K562 (cell line): ENCODE measurements at regions not wholly inside any gene's neighbourhood (a gene's known extent, or its start where the extent isn't known, plus 50 kb on each side); places are given as distances from the start of the nearest gene placed in this dataset.
A peak's percentile ranks its signal among the peaks of the same experiment; 100 is the strongest.

ENCODE experiments used
- ATAC-seq: fragments of 200-7000 bp; cut with Tn5 transposase; 3 replicates; pipeline ENCODE4 v1.9.1; 2020; ENCODE audit warnings: moderate library complexity
- BruUV-seq: library from RNA; stranded (reverse); fragments of 400-500 nt; replicated peaks from 2 replicates; lab custom pipeline; 2021; lab: Mats Ljungman, UMichigan
- CTCF ChIA-PET: fragments of 300-600 bp; formaldehyde crosslinking; extraction: SDS; loops from one replicate; lab custom pipeline; 2021; ENCODE audit warnings: low intra/inter-chr PET ratio; lab: Yijun Ruan, JAX
- POLR2A ChIA-PET: fragments of 300-600, 350-650 bp; sonication (Branson Sonifier 250); formaldehyde crosslinking; extraction: SDS; loops from one replicate; lab custom pipeline; 2021; ENCODE audit warnings: antibody characterized with exemption, inconsistent platforms; lab: Yijun Ruan, JAX
- DNase-seq, 4 experiments: peaks; one replicate each; pipeline versions ENCODE4 v3.0.0 to v3.0.0-alpha.2; 2011 to 2018; ENCODE audit warnings: low spot score in 3 of 4, mixed read lengths in 3 of 4; ENCODE audit errors: extremely low read depth in 1 of 4
- FAIRE-seq: peaks from 2 replicates; lab custom pipeline; 2011; peaks lifted over from hg19 to GRCh38; lab: Jason Lieb, UNC
- H2AFZ ChIP-seq: 2 replicates; pipeline ENCODE4 v1.6.0; 2011; ENCODE audit warnings: low read depth, low read length, control low read depth, inconsistent platforms
- H3K27ac ChIP-seq: fragments of 200-600 bp; 3 replicates; pipeline ENCODE4 v1.8.0; 2011; ENCODE audit warnings: low read depth, mild to moderate bottlenecking, control low read depth, inconsistent platforms, low read length, moderate library complexity, mixed read lengths; ENCODE audit errors: extremely low read depth
- H3K27me3 ChIP-seq, 2 experiments: fragments of 300-600 bp in 1 of 2; 2 replicates in 1 of 2; 3 replicates in 1 of 2; pipeline versions ENCODE4 v1.6.0 to v1.8.0; 2011; ENCODE audit warnings: inconsistent platforms in 2 of 2, low read length in 2 of 2, mild to moderate bottlenecking in 1 of 2, mixed read lengths in 1 of 2, moderate library complexity in 1 of 2; ENCODE audit not compliant: control insufficient read depth in 2 of 2, insufficient read depth in 2 of 2
- H3K36me3 ChIP-seq: fragments of 300-600 bp; 3 replicates; pipeline ENCODE4 v1.8.0; 2011; ENCODE audit warnings: mild to moderate bottlenecking, low read length, inconsistent platforms; ENCODE audit not compliant: control insufficient read depth, insufficient read depth
- H3K4me1 ChIP-seq, 2 experiments: fragments of 200-600 bp in 1 of 2; replicated peaks in 1 of 2; 2 replicates in 1 of 2; 3 replicates in 1 of 2; pipeline versions ENCODE4 v1.5.1 to v1.8.0; 2011; ENCODE audit warnings: inconsistent platforms in 2 of 2, low read length in 2 of 2, mild to moderate bottlenecking in 1 of 2, mixed read lengths in 1 of 2, moderate library complexity in 1 of 2; ENCODE audit not compliant: control insufficient read depth in 2 of 2, insufficient read depth in 2 of 2
- H3K4me2 ChIP-seq: 2 replicates; pipeline ENCODE4 v1.6.1; 2011; ENCODE audit warnings: low read length, control low read depth, inconsistent platforms, mixed read lengths; ENCODE audit not compliant: insufficient read depth
- H3K4me3 ChIP-seq: fragments of 200-600 bp; sonication (generic), shearing (Covaris generic); 2 replicates; pipeline ENCODE4 v1.5.1; 2016; ENCODE audit warnings: control low read depth, inconsistent platforms
- H3K79me2 ChIP-seq: fragments of 200-600 bp; 3 replicates; pipeline ENCODE4 v1.8.0; 2011; ENCODE audit warnings: low read length, inconsistent platforms; ENCODE audit not compliant: control insufficient read depth, insufficient read depth
- H3K9ac ChIP-seq, 2 experiments: 2 replicates each; pipeline versions ENCODE4 v1.6.0 to v1.6.1; 2011; ENCODE audit warnings: low read depth in 2 of 2, low read length in 2 of 2, control low read depth in 1 of 2, inconsistent platforms in 1 of 2, mild to moderate bottlenecking in 1 of 2, mixed read lengths in 1 of 2; ENCODE audit not compliant: insufficient read depth in 1 of 2
- H3K9me1 ChIP-seq: one replicate; pipeline ENCODE4 v1.6.0; 2011; ENCODE audit warnings: inconsistent platforms, mild to moderate bottlenecking, low read length, moderate library complexity; ENCODE audit not compliant: control insufficient read depth, insufficient read depth
- H3K9me3 ChIP-seq: replicated peaks from 2 replicates; pipeline ENCODE4 v1.5.1; 2011; ENCODE audit warnings: low read depth, low read length, inconsistent platforms; ENCODE audit not compliant: control insufficient read depth, insufficient read depth
- H4K20me1 ChIP-seq: replicated peaks from 2 replicates; pipeline ENCODE4 v1.6.1; 2011; ENCODE audit warnings: low read length, inconsistent platforms, mixed read lengths; ENCODE audit not compliant: control insufficient read depth, insufficient read depth
- ARHGAP35 ChIP-seq: fragments of 450-650 bp; IDR thresholded peaks from 2 replicates; pipeline ENCODE4 v1.6.1; 2018; ENCODE audit not compliant: partially characterized antibody
- CXXC5 ChIP-seq: fragments of 250-450 bp; sonication (Bioruptor Pico); IDR thresholded peaks from 2 replicates; pipeline ENCODE4 v1.8.0; 2022; ENCODE audit warnings: inconsistent platforms, mild to moderate bottlenecking, moderate library complexity
- DMBX1 ChIP-seq: fragments of 250-450 bp; sonication (Bioruptor Pico); IDR thresholded peaks from 2 replicates; pipeline ENCODE4 v1.8.0; 2022; ENCODE audit warnings: inconsistent platforms, mild to moderate bottlenecking, moderate library complexity, borderline replicate concordance
- FOXJ2 ChIP-seq: fragments of 200-800 bp; sonication (Bioruptor generic); IDR thresholded peaks from 2 replicates; pipeline ENCODE4 v1.6.1; 2016; ENCODE audit warnings: missing genetic modification characterization, missing compliant biosample characterization
- LARP7 ChIP-seq: fragments of 450-650 bp; IDR thresholded peaks from 2 replicates; pipeline ENCODE4 v1.6.1; 2016
- MBD1 ChIP-seq: fragments of 250-450 bp; sonication (Bioruptor Pico); IDR thresholded peaks from 2 replicates; pipeline ENCODE4 v1.8.0; 2022; ENCODE audit warnings: inconsistent platforms
- OTX1 ChIP-seq: fragments of 450-650 bp; formaldehyde crosslinking; IDR thresholded peaks from 2 replicates; pipeline ENCODE4 v1.4.0; 2022; ENCODE audit warnings: mild to moderate bottlenecking
- VEZF1 ChIP-seq: fragments of 200-800 bp; sonication (Bioruptor generic); IDR thresholded peaks from 2 replicates; pipeline ENCODE4 v1.6.1; 2017; ENCODE audit warnings: missing genetic modification characterization, missing compliant biosample characterization
- ZFP36 ChIP-seq: fragments of 150-350 bp; IDR thresholded peaks from 2 replicates; pipeline ENCODE4 v1.6.1; 2018; ENCODE audit warnings: low read length, low read depth; ENCODE audit not compliant: partially characterized antibody
- ZNF41 ChIP-seq: fragments of 250-450 bp; sonication (Bioruptor Pico); conservative IDR thresholded peaks from 2 replicates; pipeline ENCODE4 v1.4.0; 2020; ENCODE audit warnings: mild to moderate bottlenecking
- ZNF512 ChIP-seq: IDR thresholded peaks from 2 replicates; pipeline ENCODE4 v1.6.1; 2016; ENCODE audit warnings: missing genetic modification characterization, missing compliant biosample characterization
- ZNF592 ChIP-seq: fragments of 450-650 bp; IDR thresholded peaks from 2 replicates; pipeline ENCODE4 v1.6.1; 2017; ENCODE audit warnings: antibody characterized with exemption, mild to moderate bottlenecking
- WGBS: fragments of 100-300 bp; shearing (Covaris generic); methylation state at CpG from one replicate; pipeline ENCODE4 v1.1.6; 2016; ENCODE audit warnings: low coverage, mixed read lengths; ENCODE audit not compliant: insufficient coverage; ENCODE audit errors: missing lambda C conversion rate; 5-methylcytosine and 5-hydroxymethylcytosine counted together
- in situ Hi-C: fragments of 300-500 bp; cut with MboI; formaldehyde crosslinking; loops from 4 replicates; pipeline ENCODE4 v1.15.0; 2018; ENCODE audit warnings: inconsistent platforms, mixed read lengths
- intact Hi-C: fragments of 100-400 bp; cut with micrococcal nuclease; formaldehyde crosslinking; loops from 2 replicates; pipeline ENCODE4 v1.14.2; 2022

- no peak for ATAC-seq
- H3K36me3 ChIP-seq: no peaks in the 10 kb centered on the region
- no peak overlapping the region for H3K4me3 ChIP-seq
- DNase-seq: peak in 3 of 4 experiments; percentile 39 to 48 (median 41)
- H4K20me1 ChIP-seq: no peaks in the 10 kb centered on the region
- no peaks in the 10 kb centered on the region for H3K9me1 ChIP-seq
- peak overlapping the region; percentile 67 for H2AFZ ChIP-seq
- H3K9ac ChIP-seq: peak overlapping the region in 1 of 2 experiments; percentile 4; a peak in 1 of 4 replicates
- 73% methylated on average over 5 of the region's 5 CpGs for WGBS
- BruUV-seq: no TSS peak
- in situ Hi-C loops (no loop called here), intact Hi-C loops (loop anchor here (2.0 kb wide), 1 partner anchor 49 kb away; no protein-coding TSS in a partner anchor)
- peak overlapping the region; percentile 90 for H3K27ac ChIP-seq
- H3K4me2 ChIP-seq: no peak overlapping the region
- no peaks in the 10 kb centered on the region for H3K79me2 ChIP-seq
- CTCF ChIA-PET: interaction anchor here (0.6 kb wide), 1 partner anchor 33 kb away, joined by 4 read pairs; no protein-coding TSS in a partner anchor
- H3K27me3 ChIP-seq: no peaks in the 10 kb centered on the region
- FAIRE-seq: no peak
- peaks cover 29 to 52% of the 10 kb centered on the region in 2 experiments for H3K4me1 ChIP-seq
- H3K9me3 ChIP-seq: no peaks in the 10 kb centered on the region
- POLR2A ChIA-PET: interaction anchor here (2.0 kb wide), 1 partner anchor 10 kb away, joined by 7 read pairs; no protein-coding TSS in a partner anchor
- peak; percentile 16; the same call in 1 of the 2 replicates for TF ChIP-seq ZNF512
- TF ChIP-seq ZFP36: no peak
- peak; percentile 14; the same call in 1 of the 2 replicates for TF ChIP-seq OTX1 (CRISPR knock-in tag)
- peak; percentile 63; the same call in 1 of the 2 replicates for TF ChIP-seq DMBX1 (CRISPR knock-in tag)
- TF ChIP-seq FOXJ2 (tag): no peak
- TF ChIP-seq CXXC5 (CRISPR knock-in tag): peak; percentile 8; the same call in 1 of the 2 replicates
- no peak for TF ChIP-seq MBD1
- peak; percentile 66; the same call in 1 of the 2 replicates for TF ChIP-seq LARP7
- TF ChIP-seq VEZF1 (CRISPR knock-in tag): peak; percentile 64
- no peak for TF ChIP-seq ARHGAP35
- 0 out of 2 replicates have a peak, but pooled peaks have one; percentile 21 for TF ChIP-seq ZNF592
- TF ChIP-seq ZNF41: peak; percentile 51; the same call in 1 of the 2 replicates
Observed at GRCh38 chr1:244301595-244302130, 150.0 kb downstream of the ADSS2 start.
